Adrenal gland (tissue), 5 donors: ENCODE measurements at regions not wholly inside any gene's neighbourhood (a gene's known extent, or its start where the extent isn't known, plus 50 kb on each side); places are given as distances from the start of the nearest gene placed in this dataset.
"Not testable (repeated sequence)": the region's sequence is repeated elsewhere in the genome, so short reads cannot be mapped to it uniquely, and the experiment has no call there.

Experiments
- CTCF ChIP-seq, 6 experiments: fragments of 450-650 bp in 4 of 6; fragments of 200-600 bp in 2 of 6; sonication (generic) in 1 of 6; IDR thresholded peaks; 1 replicate in 5 of 6; 2 replicates in 1 of 6; pipeline versions ENCODE4 v1.5.1 to v1.8.0; 2016 to 2021; ENCODE audit warnings: antibody characterized with exemption in 6 of 6, mild to moderate bottlenecking in 2 of 6, moderate library complexity in 1 of 6
- POLR2A ChIP-seq, 2 donors: fragments of 450-650 bp; IDR thresholded peaks; one replicate each; pipeline ENCODE4 v1.6.1; 2017; ENCODE audit warnings: antibody characterized with exemption in 2 of 2, mild to moderate bottlenecking in 2 of 2, moderate library complexity in 1 of 2
- donor health status: DM: no; HTN: no; CAD: no.

- TF ChIP-seq CTCF, POLR2A (IDR thresholded peaks at IDR 0.05): not testable (repeated sequence)
Observed at GRCh38 chr2:111462572-111462971, 341.9 kb downstream of the BCL2L11 start.
